ENCODE measurements at regions not wholly inside any gene's neighbourhood (a gene's known extent, or its start where the extent isn't known, plus 50 kb on each side); places are given as distances from the start of the nearest gene placed in this dataset.

GRCh38 chr10:36342781-36343180, 700.7 kb upstream of the FZD8 start (continued):
- TF ChIP-seq ELK1 (IDR thresholded peaks at IDR 0.05; ENCODE audit: borderline replicate concordance, low read depth, low read length) (no peak), RFX5 (IDR thresholded peaks at IDR 0.05; ENCODE audit: low read depth, low read length) (no peak), CHD1 (IDR thresholded peaks at IDR 0.05; ENCODE audit: low read depth, low read length) (no peak), RAD21 (IDR thresholded peaks at IDR 0.05; ENCODE audit: low read length) (no peak)

- Histone ChIP-seq H4K5ac (ENCODE audit: low read depth, low read length) (no peak overlapping the region; the same call in 1 of the 2 replicates), H3K23ac (ENCODE audit: low read depth, low read length) (no peak overlapping the region), H4K91ac (ENCODE audit: insufficient read depth, low read depth, low read length) (no peak overlapping the region), H4K20me1 (ENCODE audit: insufficient read depth, low read length) (no peaks in the 10 kb centered on the region), H4K8ac (ENCODE audit: low read depth in 2 of 2, low read length in 2 of 2) (peak overlapping the region in 1 of 2 experiments; percentile 2; a peak in 1 of 4 replicates), H3K4me3 (ENCODE audit: insufficient read depth, low read depth, low read length) (no peak overlapping the region), H3K79me1 (ENCODE audit: low read depth in 1 of 2, low read length in 2 of 2) (no peaks in the 10 kb centered on the region), H3K9me1 (ENCODE audit: insufficient read depth, low read length) (no peaks in the 10 kb centered on the region), H3K4me2 (ENCODE audit: low read depth, low read length) (no peak overlapping the region), H3K56ac (ENCODE audit: extremely low read depth, insufficient read depth, low read length) (no peak overlapping the region), H2BK15ac (ENCODE audit: low read depth, low read length) (peak overlapping the region; percentile 8; the same call in 1 of the 3 replicates), H3K14ac (replicated peaks; ENCODE audit: low read depth, low read length) (no peak overlapping the region), H2AFZ (replicated peaks; ENCODE audit: low read length, poor library complexity) (no peak overlapping the region), H3K18ac (ENCODE audit: low read depth, low read length) (peak overlapping the region; percentile 1; the same call in 1 of the 2 replicates), H2BK5ac (ENCODE audit: low read depth, low read length, poor library complexity, severe bottlenecking) (peak overlapping the region; percentile 29), H2BK120ac (ENCODE audit: low read depth, low read length) (peak overlapping the region; percentile 74), H3K9ac (ENCODE audit: low read depth, low read length) (no peak overlapping the region), H3K27me3 (ENCODE audit: control insufficient read depth, insufficient read depth, low read length) (no peaks in the 10 kb centered on the region), H3K36me3 (ENCODE audit: control insufficient read depth, insufficient read depth, low read length) (no peaks in the 10 kb centered on the region), H2AK9ac (replicated peaks; ENCODE audit: low read depth, low read length, poor library complexity) (no peak overlapping the region), H3K27ac (ENCODE audit: insufficient read depth, low read length) (no peak overlapping the region), H2AK5ac (ENCODE audit: low read depth, low read length) (no peak overlapping the region), H2BK20ac (ENCODE audit: low read depth, low read length) (no peak overlapping the region), H3K4ac (ENCODE audit: low read depth, low read length) (no peak overlapping the region), H3K9me3 (ENCODE audit: control insufficient read depth, insufficient read depth, low read length) (no peaks in the 10 kb centered on the region), H3K4me1 (ENCODE audit: control insufficient read depth, insufficient read depth, low read length) (peaks cover 14% of the 10 kb centered on the region)
- WGBS, 2 experiments (ENCODE audit: extremely low coverage in 2 of 2, insufficient read length in 1 of 2), result no CpG with 5 or more reads among the region's 1 CpG
- dilution Hi-C loops (cut with HindIII; ENCODE audit: low sequenced_read_pairs, unreplicated experiment) (no loop called here), intact Hi-C loops (cut with micrococcal nuclease) (loop anchor here (10.0 kb wide), 2 partner anchors 153 to 697 kb away; partner anchors contain the start of gene FZD8), in situ Hi-C loops (cut with MboI; ENCODE audit: low sequenced_read_pairs) (no loop called here)
- BruUV-seq (replicated peaks), result no TSS peak
- ChIA-PET POLR2A (ENCODE audit: unreplicated experiment) (no interaction called here), CTCF (no interaction called here)
- DNase-seq, result peak; percentile 49
- ATAC-seq (ENCODE audit: low read depth), result peak; percentile 68
- TF ChIP-seq USF2 (IDR thresholded peaks at IDR 0.05; ENCODE audit: low read depth, low read length), result no peak
These were observed 699.4 kb upstream of the FZD8 start for GRCh38 chr10:36341471-36341870.

Data from IMR-90 (cell line).